ENCODE measurements at regions not wholly inside any gene's neighbourhood (a gene's known extent, or its start where the extent isn't known, plus 50 kb on each side); places are given as distances from the start of the nearest gene placed in this dataset.

GRCh38 chr14:56046546-56046945 lies 71.7 kb upstream of the PELI2 start:
- H3K27ac ChIP-seq: no peak overlapping the region
- no peaks in the 10 kb centered on the region for H3K4me1 ChIP-seq
- no peaks in the 10 kb centered on the region for H3K36me3 ChIP-seq
- 89 to 95% (median 90%) methylated on average over 1 of the region's 1 CpG for WGBS, 4 donors
- no peaks in the 10 kb centered on the region for H3K9me3 ChIP-seq
- intact Hi-C loops (cut with DNase I): no loop called here
- DNase-seq (no peak), ATAC-seq (no peak)
- no peaks in the 10 kb centered on the region for H3K27me3 ChIP-seq
- TF ChIP-seq POLR2A (IDR thresholded peaks at IDR 0.05): no peak
- TF ChIP-seq, protein P1, sequence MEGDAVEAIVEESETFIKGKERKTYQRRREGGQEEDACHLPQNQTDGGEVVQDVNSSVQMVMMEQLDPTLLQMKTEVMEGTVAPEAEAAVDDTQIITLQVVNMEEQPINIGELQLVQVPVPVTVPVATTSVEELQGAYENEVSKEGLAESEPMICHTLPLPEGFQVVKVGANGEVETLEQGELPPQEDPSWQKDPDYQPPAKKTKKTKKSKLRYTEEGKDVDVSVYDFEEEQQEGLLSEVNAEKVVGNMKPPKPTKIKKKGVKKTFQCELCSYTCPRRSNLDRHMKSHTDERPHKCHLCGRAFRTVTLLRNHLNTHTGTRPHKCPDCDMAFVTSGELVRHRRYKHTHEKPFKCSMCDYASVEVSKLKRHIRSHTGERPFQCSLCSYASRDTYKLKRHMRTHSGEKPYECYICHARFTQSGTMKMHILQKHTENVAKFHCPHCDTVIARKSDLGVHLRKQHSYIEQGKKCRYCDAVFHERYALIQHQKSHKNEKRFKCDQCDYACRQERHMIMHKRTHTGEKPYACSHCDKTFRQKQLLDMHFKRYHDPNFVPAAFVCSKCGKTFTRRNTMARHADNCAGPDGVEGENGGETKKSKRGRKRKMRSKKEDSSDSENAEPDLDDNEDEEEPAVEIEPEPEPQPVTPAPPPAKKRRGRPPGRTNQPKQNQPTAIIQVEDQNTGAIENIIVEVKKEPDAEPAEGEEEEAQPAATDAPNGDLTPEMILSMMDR (IDR thresholded peaks at IDR 0.05): no peak
- no peak overlapping the region for H3K4me3 ChIP-seq

DNA sequence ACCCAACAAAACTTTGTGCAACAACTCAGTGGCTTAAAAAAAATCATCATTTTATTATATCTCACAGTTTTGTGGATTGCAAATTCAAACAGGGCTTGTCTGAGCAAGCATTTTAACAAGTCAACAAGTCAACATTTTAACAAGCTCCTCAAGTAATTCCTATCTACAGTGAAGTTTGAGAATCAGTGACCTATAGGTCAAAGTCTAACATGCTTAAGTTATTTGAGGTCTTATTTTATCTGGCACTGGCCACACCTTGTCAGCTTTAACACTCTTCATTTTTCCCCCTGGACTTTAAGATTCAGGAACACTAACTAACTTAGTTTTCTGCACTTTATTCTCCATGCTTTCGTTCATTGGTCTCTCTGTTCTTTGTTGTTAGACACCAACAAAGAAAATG lies 71.2 kb upstream of the PELI2 start:
- Histone ChIP-seq H3K36me3 (no peaks in the 10 kb centered on the region), H3K27ac (no peak overlapping the region), H3K4me3 (no peak overlapping the region), H3K27me3 (no peaks in the 10 kb centered on the region), H3K9me3 (no peaks in the 10 kb centered on the region), H3K4me1 (no peaks in the 10 kb centered on the region)
- ATAC-seq (no peak), DNase-seq (no peak)
- WGBS, 4 donors: 89 to 95% (median 93%) methylated on average over 1 of the region's 1 CpG
- intact Hi-C loops (cut with DNase I): no loop called here
- TF ChIP-seq, protein P1 (IDR thresholded peaks at IDR 0.05): no peak
- TF ChIP-seq POLR2A (IDR thresholded peaks at IDR 0.05): no peak

DNA sequence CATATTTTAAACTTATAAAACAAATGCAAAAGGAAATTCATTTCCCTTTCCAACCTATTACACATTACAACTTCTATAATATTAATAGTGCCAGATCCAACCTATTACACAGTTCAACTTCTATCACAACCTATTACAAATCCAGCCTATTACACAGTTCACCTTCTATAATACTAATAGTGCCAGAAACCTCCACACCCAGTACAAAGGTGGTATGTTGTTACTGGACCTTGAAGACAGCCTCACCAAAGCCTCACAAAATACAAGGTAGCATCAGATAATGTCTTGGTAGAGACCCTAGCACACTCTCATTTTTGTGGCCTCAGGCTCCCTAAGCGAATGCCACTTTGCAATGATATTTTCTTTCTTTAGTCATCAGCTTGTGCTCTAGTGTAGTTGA lies 68.7 kb upstream of the PELI2 start:
- intact Hi-C loops (cut with DNase I): no loop called here
- Histone ChIP-seq H3K27me3 (no peaks in the 10 kb centered on the region), H3K4me3 (no peak overlapping the region), H3K27ac (no peak overlapping the region), H3K9me3 (no peaks in the 10 kb centered on the region), H3K4me1 (no peaks in the 10 kb centered on the region), H3K36me3 (no peaks in the 10 kb centered on the region)
- 96 to 100% (median 97%) methylated on average over 1 of the region's 1 CpG for WGBS, 4 donors
- DNase-seq (no peak), ATAC-seq (no peak)
- no peak for TF ChIP-seq POLR2A (IDR thresholded peaks at IDR 0.05)
- TF ChIP-seq, protein P1 (IDR thresholded peaks at IDR 0.05): no peak

DNA sequence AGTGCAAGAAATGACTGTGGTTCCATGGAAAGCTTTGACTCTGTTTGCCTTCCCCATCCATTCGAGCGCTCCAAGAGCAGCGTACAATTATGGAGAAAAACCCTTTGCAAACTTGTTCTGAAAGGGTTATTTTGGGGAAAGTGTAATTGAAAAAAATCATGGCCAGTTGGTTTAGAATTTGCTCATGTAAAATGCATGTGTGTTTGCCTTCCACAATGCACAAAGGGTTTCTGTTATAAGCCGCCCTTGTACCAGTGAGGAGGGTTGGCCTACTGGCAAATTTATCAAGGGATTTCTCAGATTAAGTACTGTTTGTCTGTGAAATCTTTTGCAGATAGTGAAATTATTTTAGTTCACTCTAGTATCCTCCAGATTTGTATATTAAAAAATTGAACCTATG lies 62.7 kb upstream of the PELI2 start:
- H3K27ac ChIP-seq: no peak overlapping the region
- no peak for ATAC-seq
- intact Hi-C loops (cut with DNase I): no loop called here
- no peak overlapping the region for H3K4me3 ChIP-seq
- 71 to 85% (median 82%) methylated on average over 4 of the region's 4 CpGs for WGBS, 4 donors
- H3K4me1 ChIP-seq: no peaks in the 10 kb centered on the region
- TF ChIP-seq, protein P1 (IDR thresholded peaks at IDR 0.05): no peak
- TF ChIP-seq POLR2A (IDR thresholded peaks at IDR 0.05): no peak
- no peaks in the 10 kb centered on the region for H3K9me3 ChIP-seq
- peaks cover 0 to under 1% (median 0%) of the 10 kb centered on the region in 9 donors for H3K27me3 ChIP-seq
- no peak for DNase-seq
- H3K36me3 ChIP-seq: no peaks in the 10 kb centered on the region
